Caco-2 (cell line): ENCODE measurements at regions not wholly inside any gene's neighbourhood (a gene's known extent, or its start where the extent isn't known, plus 50 kb on each side); places are given as distances from the start of the nearest gene placed in this dataset.

ENCODE experiments used
- BruUV-seq: library from RNA; stranded (reverse); fragments of 400-500 nt; replicated peaks from 2 replicates; lab custom pipeline; 2021; lab: Mats Ljungman, UMichigan
- CTCF ChIA-PET: fragments of 300-600 bp; sonication (Branson Sonifier 250); formaldehyde crosslinking; loops from one replicate; lab custom pipeline; 2022; ENCODE audit warnings: antibody characterized with exemption; lab: Charles Lee
- POLR2A ChIA-PET: fragments of 300-600 bp; sonication (Branson Sonifier 250); formaldehyde crosslinking; loops from one replicate; lab custom pipeline; 2022; ENCODE audit warnings: antibody characterized with exemption; lab: Charles Lee
- DNase-seq, 2 experiments: peaks; one replicate each; pipeline versions ENCODE4 v3.0.0 to v3.0.0-alpha.2; 2020 to 2022
- H3K27me3 ChIP-seq: replicated peaks from 2 replicates; pipeline ENCODE4 v1.6.0; 2011; ENCODE audit warnings: low read length; ENCODE audit not compliant: control insufficient read depth, insufficient read depth
- H3K36me3 ChIP-seq: 2 replicates; pipeline ENCODE4 v1.5.1; 2011; ENCODE audit warnings: low read length; ENCODE audit not compliant: control insufficient read depth, insufficient read depth
- H3K4me1 ChIP-seq: fragments of 250-450 bp; sonication (Bioruptor Pico); 2 replicates; pipeline ENCODE4 v1.5.1; 2020; ENCODE audit warnings: mild to moderate bottlenecking
- H3K4me3 ChIP-seq: 2 replicates; pipeline ENCODE4 v1.5.1; 2011; ENCODE audit warnings: low read depth, mild to moderate bottlenecking, control low read depth, low read length
- H3K9me3 ChIP-seq: fragments of 250-450 bp; sonication (Bioruptor Pico); 2 replicates; pipeline ENCODE4 v1.5.1; 2020; ENCODE audit warnings: mild to moderate bottlenecking, moderate library complexity
- H3K27ac Mint-ChIP-seq: one replicate; pipeline ENCODE4 v1.8.0; 2022; ENCODE audit warnings: mixed read lengths; ENCODE audit not compliant: unreplicated experiment
- H3K27me3 Mint-ChIP-seq: one replicate; pipeline ENCODE4 v1.8.0; 2022; ENCODE audit warnings: mixed read lengths; ENCODE audit not compliant: insufficient read depth, unreplicated experiment
- H3K36me3 Mint-ChIP-seq: one replicate; pipeline ENCODE4 v1.8.0; 2022; ENCODE audit warnings: mild to moderate bottlenecking, mixed read lengths; ENCODE audit not compliant: insufficient read depth, unreplicated experiment
- H3K4me1 Mint-ChIP-seq: one replicate; pipeline ENCODE4 v1.8.0; 2022; ENCODE audit warnings: low read depth, mixed read lengths; ENCODE audit not compliant: unreplicated experiment
- H3K4me3 Mint-ChIP-seq: one replicate; pipeline ENCODE4 v1.8.0; 2022; ENCODE audit warnings: mild to moderate bottlenecking, moderate library complexity, mixed read lengths; ENCODE audit not compliant: unreplicated experiment
- H3K9me3 Mint-ChIP-seq: one replicate; pipeline ENCODE4 v1.8.0; 2022; ENCODE audit warnings: mixed read lengths; ENCODE audit not compliant: unreplicated experiment
- CTCF ChIP-seq, 2 experiments: fragments of 200-600 bp in 1 of 2; IDR thresholded peaks; 1 replicate in 1 of 2; 2 replicates in 1 of 2; pipeline versions ENCODE4 v1.5.1 to v1.8.0; 2011 to 2022; ENCODE audit warnings: antibody characterized with exemption in 1 of 2, control low read depth in 1 of 2, inconsistent platforms in 1 of 2, low read depth in 1 of 2, low read length in 1 of 2, mild to moderate bottlenecking in 1 of 2, moderate library complexity in 1 of 2; ENCODE audit not compliant: insufficient read depth in 1 of 2, severe bottlenecking in 1 of 2, unreplicated experiment in 1 of 2
- intact Hi-C: fragments of 100-400 bp; cut with micrococcal nuclease; formaldehyde crosslinking; loops from one replicate; pipeline ENCODE4 v1.10.0; 2022; ENCODE audit not compliant: unreplicated experiment

DNA sequence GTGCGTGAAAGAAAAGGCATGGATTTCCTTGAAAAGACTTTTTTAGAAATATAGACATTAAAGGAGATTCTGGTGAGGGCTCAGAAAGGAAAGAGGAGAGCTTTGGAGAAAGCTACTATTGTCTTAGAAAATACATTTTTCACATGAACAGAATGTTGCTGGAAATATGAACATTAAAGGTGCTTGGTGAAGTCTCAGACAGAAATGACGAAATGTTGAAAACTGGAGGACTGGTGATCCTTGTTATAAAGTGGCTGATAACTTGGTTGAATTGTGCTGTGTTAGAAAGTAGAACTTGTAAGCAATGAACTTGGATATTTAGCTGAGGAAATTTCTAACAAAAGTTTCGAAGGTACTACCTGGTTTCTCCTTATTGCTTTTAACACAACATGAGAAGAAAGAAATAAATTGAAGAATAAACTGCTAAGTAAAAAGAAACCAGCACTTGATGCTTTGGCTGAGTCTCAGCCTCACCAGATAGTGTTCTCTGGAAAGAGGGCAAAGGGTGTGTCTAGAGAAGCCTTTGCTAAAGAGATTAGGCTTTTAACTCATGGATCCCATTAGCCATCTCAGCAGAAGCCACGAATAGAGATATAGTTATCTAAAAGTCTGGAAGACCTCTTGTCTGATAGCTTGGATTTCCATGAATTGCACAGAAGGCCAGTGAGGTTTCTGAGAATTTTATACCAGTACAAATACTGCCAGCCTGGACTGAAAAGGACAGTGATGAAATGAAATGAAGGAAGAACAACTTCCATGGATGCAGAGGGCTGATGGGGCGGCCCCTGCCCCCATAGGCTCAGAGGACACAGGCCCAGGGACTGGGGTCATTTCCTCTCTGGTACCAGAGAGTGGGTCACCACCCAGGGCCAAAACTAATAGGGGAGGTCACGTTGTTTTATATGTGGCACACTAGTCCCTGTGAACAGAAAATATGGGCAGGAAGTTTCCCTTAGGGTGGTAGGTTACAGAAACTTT, 91.5 kb downstream of the RPL22L1 start:
- no peak for DNase-seq
- H3K4me1 Mint-ChIP-seq: no peaks in the 10 kb centered on the region
- H3K4me3 ChIP-seq: no peak overlapping the region
- H3K27me3 Mint-ChIP-seq: peaks cover 9% of the 10 kb centered on the region
- 0 out of 2 replicates have a peak, but pooled peaks cover 4% of the 10 kb centered on the region for H3K9me3 ChIP-seq
- ChIA-PET CTCF (no interaction called here), POLR2A (no interaction called here)
- intact Hi-C loops: no loop called here
- H3K36me3 ChIP-seq: no peaks in the 10 kb centered on the region
- H3K4me1 ChIP-seq: no peaks in the 10 kb centered on the region
- TF ChIP-seq CTCF (IDR thresholded peaks at IDR 0.05; ENCODE audit: insufficient read depth in 1 of 2, low read depth in 1 of 2, low read length in 1 of 2, severe bottlenecking in 1 of 2, unreplicated experiment in 1 of 2): no peak
- no peaks in the 10 kb centered on the region for H3K27me3 ChIP-seq
- H3K27ac Mint-ChIP-seq: no peak overlapping the region
- no TSS peak for BruUV-seq
- no peaks in the 10 kb centered on the region for H3K9me3 Mint-ChIP-seq
- H3K4me3 Mint-ChIP-seq: no peak overlapping the region
- H3K36me3 Mint-ChIP-seq: no peaks in the 10 kb centered on the region

- TF ChIP-seq CTCF (IDR thresholded peaks at IDR 0.05; ENCODE audit: insufficient read depth in 1 of 2, low read depth in 1 of 2, low read length in 1 of 2, severe bottlenecking in 1 of 2, unreplicated experiment in 1 of 2): no peak
- H3K9me3 ChIP-seq: no peaks in the 10 kb centered on the region
- no peaks in the 10 kb centered on the region for H3K36me3 ChIP-seq
- H3K4me1 ChIP-seq: no peaks in the 10 kb centered on the region
- H3K4me3 ChIP-seq: no peak overlapping the region
- CTCF ChIA-PET: no interaction called here
- no peaks in the 10 kb centered on the region for H3K36me3 Mint-ChIP-seq
- H3K4me1 Mint-ChIP-seq: no peaks in the 10 kb centered on the region
- no peak for DNase-seq
- no peaks in the 10 kb centered on the region for H3K27me3 ChIP-seq
- H3K4me3 Mint-ChIP-seq: no peak overlapping the region
- H3K9me3 Mint-ChIP-seq: no peaks in the 10 kb centered on the region
- POLR2A ChIA-PET: no interaction called here
- H3K27ac Mint-ChIP-seq: no peak overlapping the region
- intact Hi-C loops: no loop called here
- peaks cover 9% of the 10 kb centered on the region for H3K27me3 Mint-ChIP-seq
- BruUV-seq: no TSS peak
These were observed 92.5 kb downstream of the RPL22L1 start for GRCh38 chr3:170777564-170777926.

- no peaks in the 10 kb centered on the region for H3K4me1 ChIP-seq
- Mint-ChIP-seq H3K36me3 (no peaks in the 10 kb centered on the region), H3K27ac (no peak overlapping the region), H3K9me3 (no peaks in the 10 kb centered on the region), H3K4me3 (no peak overlapping the region), H3K27me3 (peaks cover 9% of the 10 kb centered on the region), H3K4me1 (no peaks in the 10 kb centered on the region)
- H3K9me3 ChIP-seq: no peaks in the 10 kb centered on the region
- H3K27me3 ChIP-seq: no peaks in the 10 kb centered on the region
- no peaks in the 10 kb centered on the region for H3K36me3 ChIP-seq
- ChIA-PET POLR2A (no interaction called here), CTCF (no interaction called here)
- no TSS peak for BruUV-seq
- no peak overlapping the region for H3K4me3 ChIP-seq
- no peak for DNase-seq
- intact Hi-C loops: no loop called here
- no peak for TF ChIP-seq CTCF (IDR thresholded peaks at IDR 0.05; ENCODE audit: insufficient read depth in 1 of 2, low read depth in 1 of 2, low read length in 1 of 2, severe bottlenecking in 1 of 2, unreplicated experiment in 1 of 2)
These were observed 93.0 kb downstream of the RPL22L1 start for GRCh38 chr3:170776887-170777563.
